ENCODE measurements at regions not wholly inside any gene's neighbourhood (a gene's known extent, or its start where the extent isn't known, plus 50 kb on each side); places are given as distances from the start of the nearest gene placed in this dataset.

DNA sequence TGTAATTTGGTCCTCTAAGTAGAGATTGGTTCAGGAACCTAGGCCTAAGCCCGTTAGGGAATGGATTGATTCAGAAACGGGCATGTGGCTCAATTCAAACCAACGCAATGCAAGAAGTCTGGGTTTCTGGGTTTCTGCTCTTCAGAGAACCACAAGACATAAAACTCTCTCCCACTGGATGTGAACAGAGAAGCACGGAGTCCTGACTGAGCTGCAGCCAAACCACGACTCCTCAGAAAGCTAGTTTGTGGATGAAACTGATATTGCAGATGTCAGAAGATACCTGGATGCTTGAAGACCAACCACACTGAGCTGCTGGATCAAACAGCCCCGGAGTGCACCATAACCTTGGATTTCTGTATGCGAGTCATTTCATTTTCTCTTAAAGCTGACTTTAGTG is 50.0 kb downstream of the SOD2 start:
- WGBS, 2 donors = 87 to 90% methylated on average over 7 of the region's 7 CpGs
- peaks cover 0 to 9% (median 0%) of the 10 kb centered on the region in 4 donors for H3K4me1 ChIP-seq
- H3K27me3 ChIP-seq = no peaks in the 10 kb centered on the region
- TF ChIP-seq EP300 (IDR thresholded peaks at IDR 0.05) (no peak), POLR2A (IDR thresholded peaks at IDR 0.05) (no peak)
- TF ChIP-seq, protein P1, sequence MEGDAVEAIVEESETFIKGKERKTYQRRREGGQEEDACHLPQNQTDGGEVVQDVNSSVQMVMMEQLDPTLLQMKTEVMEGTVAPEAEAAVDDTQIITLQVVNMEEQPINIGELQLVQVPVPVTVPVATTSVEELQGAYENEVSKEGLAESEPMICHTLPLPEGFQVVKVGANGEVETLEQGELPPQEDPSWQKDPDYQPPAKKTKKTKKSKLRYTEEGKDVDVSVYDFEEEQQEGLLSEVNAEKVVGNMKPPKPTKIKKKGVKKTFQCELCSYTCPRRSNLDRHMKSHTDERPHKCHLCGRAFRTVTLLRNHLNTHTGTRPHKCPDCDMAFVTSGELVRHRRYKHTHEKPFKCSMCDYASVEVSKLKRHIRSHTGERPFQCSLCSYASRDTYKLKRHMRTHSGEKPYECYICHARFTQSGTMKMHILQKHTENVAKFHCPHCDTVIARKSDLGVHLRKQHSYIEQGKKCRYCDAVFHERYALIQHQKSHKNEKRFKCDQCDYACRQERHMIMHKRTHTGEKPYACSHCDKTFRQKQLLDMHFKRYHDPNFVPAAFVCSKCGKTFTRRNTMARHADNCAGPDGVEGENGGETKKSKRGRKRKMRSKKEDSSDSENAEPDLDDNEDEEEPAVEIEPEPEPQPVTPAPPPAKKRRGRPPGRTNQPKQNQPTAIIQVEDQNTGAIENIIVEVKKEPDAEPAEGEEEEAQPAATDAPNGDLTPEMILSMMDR (IDR thresholded peaks at IDR 0.05) = no peak
- no peak overlapping the region for H3K4me3 ChIP-seq
- no peaks in the 10 kb centered on the region for H3K9me3 ChIP-seq
- H3K36me3 ChIP-seq = no peaks in the 10 kb centered on the region
- H3K27ac ChIP-seq = no peak overlapping the region
- no peak for DNase-seq (ENCODE audit: low spot score in 2 of 2)

DNA sequence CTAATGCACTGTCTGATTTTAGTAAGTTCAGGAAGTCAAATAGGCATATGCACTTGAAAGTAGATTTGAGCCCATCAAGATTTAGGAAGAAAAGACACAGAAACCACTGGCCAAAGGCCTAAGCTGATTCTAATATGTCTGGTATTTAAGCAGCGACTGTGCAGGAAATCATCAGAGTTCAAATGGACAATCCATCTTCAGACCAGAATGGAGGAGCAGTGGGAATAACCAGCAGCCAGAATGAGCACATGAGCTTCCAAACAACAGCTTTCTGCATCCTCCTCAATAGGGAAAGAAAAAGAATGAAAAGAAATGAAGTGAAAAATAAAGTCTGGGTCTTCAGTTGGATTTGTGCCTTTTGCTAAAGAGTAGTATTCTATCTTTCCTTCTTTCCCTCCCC is 50.6 kb downstream of the SOD2 start:
- no peak for DNase-seq (ENCODE audit: low spot score in 2 of 2)
- 61 to 72% methylated on average over 1 of the region's 1 CpG for WGBS, 2 donors
- no peak overlapping the region for H3K4me3 ChIP-seq
- no peaks in the 10 kb centered on the region for H3K36me3 ChIP-seq
- H3K9me3 ChIP-seq = no peaks in the 10 kb centered on the region
- no peak overlapping the region for H3K27ac ChIP-seq
- peaks cover 0 to 9% (median 0%) of the 10 kb centered on the region in 4 donors for H3K4me1 ChIP-seq
- H3K27me3 ChIP-seq = no peaks in the 10 kb centered on the region
- TF ChIP-seq EP300 (IDR thresholded peaks at IDR 0.05) (no peak), POLR2A (IDR thresholded peaks at IDR 0.05) (no peak)
- TF ChIP-seq, protein P1 (IDR thresholded peaks at IDR 0.05) = no peak

DNA sequence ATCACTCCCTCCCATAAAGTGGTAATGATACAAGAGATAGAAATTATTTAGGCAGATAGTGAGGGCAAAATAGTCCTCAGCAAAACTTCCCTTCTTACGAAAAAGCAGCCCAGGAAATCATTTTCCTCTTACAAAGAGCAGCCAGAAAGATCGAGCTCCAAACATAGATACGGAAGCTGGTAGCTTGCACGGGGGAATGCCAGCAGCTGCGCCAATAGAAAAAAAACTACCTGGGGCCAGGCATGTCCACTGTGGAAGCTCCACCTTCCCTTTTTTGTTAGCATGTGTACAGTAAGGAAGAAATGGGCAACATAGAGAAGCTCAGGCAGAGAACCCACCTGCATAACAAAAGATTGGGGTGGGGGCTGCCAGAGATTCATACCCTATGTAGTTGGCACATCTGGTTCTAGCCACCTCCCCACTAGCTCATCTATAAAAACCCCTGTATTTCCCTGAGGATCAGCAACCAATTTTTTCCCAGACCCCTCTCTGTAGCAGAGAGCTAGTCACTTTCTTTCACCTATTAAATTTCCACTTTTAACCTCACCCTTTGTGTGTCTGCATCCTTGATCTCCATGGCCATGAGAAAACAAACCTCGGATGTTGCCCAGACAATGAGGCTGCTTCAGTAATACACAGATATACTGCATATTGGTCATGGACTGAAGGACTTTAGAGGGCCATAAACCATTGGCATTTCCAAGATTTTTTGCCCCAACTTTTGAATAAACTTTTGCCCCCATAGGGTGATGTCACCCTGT is 52.1 kb downstream of the SOD2 start:
- no peak overlapping the region for H3K27ac ChIP-seq
- TF ChIP-seq EP300 (IDR thresholded peaks at IDR 0.05) (no peak), POLR2A (IDR thresholded peaks at IDR 0.05) (no peak)
- TF ChIP-seq, protein P1 (IDR thresholded peaks at IDR 0.05) = no peak
- 95% methylated on average over 6 of the region's 6 CpGs for WGBS, 2 donors

DNA sequence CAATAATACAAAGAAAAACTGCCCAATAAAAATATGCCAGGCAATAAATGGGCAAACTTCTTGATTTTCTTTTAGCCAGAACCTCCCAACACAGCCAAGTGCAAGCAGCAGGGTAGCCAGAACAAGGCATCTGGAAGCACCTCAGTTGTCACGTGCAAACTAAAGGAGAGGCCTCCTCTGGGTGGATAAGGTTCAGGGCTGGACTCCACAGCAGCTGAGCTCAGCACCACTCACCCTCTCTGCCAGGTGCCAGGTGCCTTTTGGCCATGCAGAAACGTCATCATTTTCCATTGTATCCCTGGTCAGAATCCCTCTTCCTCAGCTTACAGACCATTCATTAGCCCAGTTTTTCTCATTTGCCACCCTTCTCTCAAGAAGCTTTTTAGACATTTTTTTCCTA is 52.7 kb downstream of the SOD2 start:
- Histone ChIP-seq H3K27me3 (no peaks in the 10 kb centered on the region), H3K27ac (no peak overlapping the region), H3K4me3 (no peak overlapping the region), H3K4me1 (peaks cover 0 to 9% (median 0%) of the 10 kb centered on the region in 4 donors), H3K9me3 (no peaks in the 10 kb centered on the region), H3K36me3 (no peaks in the 10 kb centered on the region)
- TF ChIP-seq, protein P1 (IDR thresholded peaks at IDR 0.05) = no peak
- no peak for TF ChIP-seq EP300 (IDR thresholded peaks at IDR 0.05)
- TF ChIP-seq POLR2A (IDR thresholded peaks at IDR 0.05) = no peak
- no peak for DNase-seq (ENCODE audit: low spot score in 2 of 2)
- WGBS, 2 donors = 77 to 79% methylated on average over 2 of the region's 2 CpGs

More for the DNA sequence above, 52.1 kb downstream of the SOD2 start:
- no peaks in the 10 kb centered on the region for H3K9me3 ChIP-seq
- DNase-seq (ENCODE audit: low spot score in 2 of 2) = no peak
- no peaks in the 10 kb centered on the region for H3K27me3 ChIP-seq
- no peaks in the 10 kb centered on the region for H3K36me3 ChIP-seq
- H3K4me3 ChIP-seq = no peak overlapping the region
- H3K4me1 ChIP-seq = peaks cover 0 to 9% (median 0%) of the 10 kb centered on the region in 4 donors

DNA sequence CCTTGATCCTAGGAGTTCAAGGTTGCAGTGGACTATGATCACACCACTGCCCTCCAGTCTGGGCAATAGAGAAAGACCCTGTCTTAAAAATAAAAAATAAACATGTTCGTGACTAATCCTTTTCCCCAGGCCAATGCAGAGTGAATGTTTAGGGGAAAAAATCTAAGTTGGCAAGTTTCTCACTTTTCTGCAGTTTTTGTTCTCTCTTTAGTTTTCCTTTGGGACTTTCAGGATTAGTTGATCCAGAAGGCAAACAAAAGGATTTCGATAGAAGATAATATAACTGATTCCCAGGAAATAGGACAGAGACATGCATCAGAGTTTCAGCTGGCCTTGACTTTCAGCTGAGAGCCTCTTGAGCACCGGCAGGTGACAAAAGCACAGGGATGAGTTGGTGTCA is 53.3 kb downstream of the SOD2 start:
- H3K4me3 ChIP-seq = no peak overlapping the region
- H3K27ac ChIP-seq = no peak overlapping the region
- DNase-seq (ENCODE audit: low spot score in 2 of 2) = no peak
- H3K27me3 ChIP-seq = no peaks in the 10 kb centered on the region
- no peaks in the 10 kb centered on the region for H3K36me3 ChIP-seq
- TF ChIP-seq, protein P1 (IDR thresholded peaks at IDR 0.05) = no peak
- TF ChIP-seq EP300 (IDR thresholded peaks at IDR 0.05) (no peak), POLR2A (IDR thresholded peaks at IDR 0.05) (no peak)
- 58 to 66% methylated on average over 3 of the region's 3 CpGs for WGBS, 2 donors
- peaks cover 0 to 9% (median 0%) of the 10 kb centered on the region in 4 donors for H3K4me1 ChIP-seq
- H3K9me3 ChIP-seq = no peaks in the 10 kb centered on the region

Data from tibial nerve (tissue), 4 donors.